Hematopoietic multipotent progenitor cell treated with erythropoietin and hydrocortisone succinate and interleukin-3 and kit ligand, for 8 days (in vitro differentiated cells): ENCODE measurements at regions not wholly inside any gene's neighbourhood (a gene's known extent, or its start where the extent isn't known, plus 50 kb on each side); places are given as distances from the start of the nearest gene placed in this dataset.

Experiments
- DNase-seq: peaks from one replicate; pipeline ENCODE4 v3.0.0-alpha.2; 2015

- no peak for DNase-seq
Observed at GRCh38 chr6:74690365-74690764, 515.5 kb downstream of the COL12A1 start.

DNA sequence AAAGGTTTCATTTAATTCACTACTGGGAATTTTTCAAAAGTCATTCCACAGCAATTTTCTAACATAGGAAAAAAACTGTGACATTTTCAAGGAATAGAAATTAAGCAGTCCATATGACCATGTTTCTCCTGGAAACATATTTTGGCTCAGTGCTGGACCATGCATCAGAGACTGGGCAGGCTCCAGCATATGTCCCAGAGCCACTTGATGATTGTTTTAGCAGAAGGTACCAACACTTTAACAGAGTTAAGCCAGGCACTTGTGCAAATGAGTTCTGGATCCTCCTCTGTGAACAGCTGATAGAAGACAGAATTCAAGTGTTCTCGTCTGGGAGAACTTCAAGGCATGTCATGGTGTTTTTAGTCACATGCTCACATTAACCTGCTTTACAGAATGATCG is 516.3 kb downstream of the COL12A1 start:
- DNase-seq: no peak

DNA sequence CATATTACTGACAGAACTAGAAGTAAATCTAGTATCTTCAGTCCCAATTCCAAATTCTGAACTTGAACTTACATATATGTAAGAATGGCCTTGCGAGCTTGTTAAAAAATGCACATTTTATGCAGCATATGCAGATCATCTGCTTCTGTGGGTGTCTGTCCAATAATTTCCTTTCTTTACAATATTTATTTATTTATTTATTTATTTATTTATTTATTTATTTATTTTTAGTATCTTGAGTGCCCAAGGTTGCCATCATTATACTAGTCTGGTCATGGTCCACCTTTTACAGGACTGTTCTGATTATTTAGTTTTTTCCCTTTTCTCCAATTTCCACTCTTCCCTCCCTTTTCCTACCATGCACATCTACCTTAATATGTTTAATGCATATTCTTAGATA is 528.4 kb downstream of the COL12A1 start:
- no peak for DNase-seq

GRCh38 chr6:74676906-74677305 is 528.9 kb downstream of the COL12A1 start:
- DNase-seq: no peak

GRCh38 chr6:74674377-74674776 is 531.5 kb downstream of the COL12A1 start:
- DNase-seq: no peak

GRCh38 chr6:74671558-74672025 is 534.3 kb downstream of the COL12A1 start:
- DNase-seq: no peak

GRCh38 chr6:74658391-74658790 is 547.5 kb downstream of the COL12A1 start:
- no peak for DNase-seq

DNA sequence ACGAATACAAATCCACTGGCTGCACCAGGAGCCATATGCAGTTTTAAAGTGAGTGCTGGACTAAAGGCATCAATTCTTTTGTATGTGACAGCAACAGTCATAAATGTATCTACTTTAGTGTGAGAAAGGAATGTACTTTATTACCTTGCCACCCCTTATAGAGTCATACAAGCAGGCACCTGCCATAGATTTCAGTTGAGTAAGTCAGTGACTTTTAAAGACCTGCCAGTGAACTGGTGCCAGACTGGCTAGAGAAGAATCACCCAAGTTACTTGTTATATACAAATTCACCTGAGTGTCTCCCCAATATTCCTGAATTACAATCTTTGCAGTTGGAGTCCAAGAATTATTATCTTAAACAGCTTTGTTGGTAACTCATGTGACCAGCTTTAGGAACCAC is 547.9 kb downstream of the COL12A1 start:
- no peak for DNase-seq

DNA sequence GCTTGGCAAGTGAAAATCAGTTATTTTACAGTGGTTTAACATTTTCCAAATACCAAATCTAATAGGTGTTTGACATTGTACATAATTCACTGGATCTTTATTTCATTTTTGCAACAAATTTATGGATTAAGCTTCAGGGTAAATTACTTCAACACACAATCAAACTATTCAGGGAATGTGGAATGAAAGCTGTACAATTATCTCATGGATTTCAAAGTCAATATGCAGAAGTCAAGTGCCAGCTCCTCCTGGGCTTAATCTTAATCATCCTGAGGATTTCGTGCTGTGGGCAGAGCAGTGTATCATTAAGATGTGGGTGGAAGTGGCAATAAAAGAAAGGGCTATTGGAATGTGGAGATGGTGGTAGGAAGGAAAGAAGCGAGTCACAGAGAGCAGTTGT is 548.8 kb downstream of the COL12A1 start:
- DNase-seq: no peak

GRCh38 chr6:74656453-74656852 is 549.4 kb downstream of the COL12A1 start:
- DNase-seq: no peak

DNA sequence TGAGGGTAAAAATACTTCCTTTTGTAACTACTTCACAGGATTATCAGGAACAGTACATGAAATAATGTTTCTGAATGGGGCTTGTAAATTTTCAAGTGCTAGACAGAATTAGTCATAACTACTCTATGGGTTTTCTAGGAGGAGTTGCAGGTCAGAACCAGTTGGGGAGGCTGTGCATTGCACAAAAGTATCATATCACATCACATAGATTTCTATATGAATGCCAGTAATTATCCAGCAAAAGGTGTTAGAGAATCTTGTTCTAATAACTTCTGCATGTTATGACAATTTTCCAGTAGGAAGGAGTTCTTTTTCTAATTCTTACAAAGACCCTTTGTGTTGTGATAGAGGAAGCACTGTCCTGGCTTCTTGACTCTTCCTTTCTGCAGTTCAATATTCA is 551.6 kb downstream of the COL12A1 start:
- no peak for DNase-seq

DNA sequence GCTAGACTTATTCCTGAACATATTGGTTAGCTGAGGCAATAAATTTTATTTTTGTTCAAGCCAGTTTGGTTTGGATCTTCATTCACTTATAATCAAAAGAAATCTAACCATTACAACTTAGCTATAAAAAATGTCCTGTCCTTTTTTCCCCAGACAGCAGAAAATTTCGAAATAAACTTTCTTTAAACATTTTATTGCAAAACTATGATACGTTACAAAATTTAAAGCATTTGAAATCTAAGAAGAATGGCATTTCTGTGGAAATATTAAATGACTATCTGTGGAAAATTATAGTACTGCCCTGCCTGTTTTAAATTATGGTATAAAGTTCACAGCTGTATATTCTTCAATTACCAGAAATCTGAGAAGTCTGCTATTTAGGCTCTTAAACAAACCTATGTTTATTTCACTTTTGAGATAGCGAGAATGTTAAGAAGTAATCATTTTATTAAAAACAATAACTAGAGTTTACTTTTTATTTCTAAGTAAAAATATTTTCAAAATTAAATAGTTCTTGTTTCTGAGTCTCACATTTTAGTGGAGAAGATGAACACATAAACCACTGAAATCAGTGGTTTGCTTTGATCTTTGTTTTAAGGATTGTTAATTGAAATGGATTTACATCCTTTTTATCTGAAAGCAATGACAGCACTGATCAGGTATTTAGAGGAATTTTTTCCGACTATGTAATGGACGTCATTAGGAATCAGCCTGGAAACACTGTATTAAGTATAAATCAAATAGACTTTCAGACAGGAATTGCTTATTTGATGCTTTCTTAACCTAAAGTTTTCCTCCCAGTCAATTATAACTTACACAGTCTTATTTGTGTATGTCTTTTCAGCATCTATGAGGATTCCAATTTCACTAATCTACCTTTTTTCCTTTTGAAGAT is 553.7 kb downstream of the COL12A1 start:
- no peak for DNase-seq

GRCh38 chr6:74650668-74651067 is 555.2 kb downstream of the COL12A1 start:
- DNase-seq: no peak

- DNase-seq: no peak
Observed at GRCh38 chr6:74646461-74646860, 559.4 kb downstream of the COL12A1 start.

DNA sequence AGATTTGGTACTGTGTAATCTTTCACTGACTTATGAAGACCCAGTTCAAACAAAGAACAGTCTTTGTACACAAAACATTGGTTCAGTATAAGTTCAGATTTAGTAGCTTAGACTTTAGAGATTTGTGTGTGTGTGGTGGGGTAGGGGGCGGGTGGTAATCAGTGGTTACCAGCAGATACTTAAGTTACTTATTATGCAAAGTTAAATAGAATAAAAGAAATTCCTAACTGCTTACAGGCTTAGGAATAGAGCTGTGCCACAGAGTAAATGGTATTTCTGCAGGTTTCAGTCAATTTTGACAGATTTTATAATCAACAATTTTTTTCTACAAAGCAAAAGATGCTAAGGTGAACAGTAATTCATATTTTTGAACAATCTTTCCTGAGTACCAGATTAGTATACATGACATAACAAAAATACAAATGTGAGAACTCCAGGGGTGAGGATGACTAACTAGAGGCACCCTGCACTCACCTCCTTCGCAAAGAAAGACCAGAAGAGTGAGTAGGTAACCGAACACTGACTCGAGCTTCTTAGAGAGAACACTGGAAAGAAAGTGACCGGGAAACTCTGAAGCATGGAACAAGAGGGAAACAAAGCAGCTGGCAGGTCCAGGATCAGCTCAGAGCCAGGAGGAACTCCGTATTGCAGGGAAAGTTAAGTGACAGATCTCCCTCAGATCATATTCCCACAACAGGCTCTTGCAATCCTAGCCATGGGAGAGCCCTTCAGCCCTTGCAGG is 560.6 kb downstream of the COL12A1 start:
- DNase-seq: no peak

DNA sequence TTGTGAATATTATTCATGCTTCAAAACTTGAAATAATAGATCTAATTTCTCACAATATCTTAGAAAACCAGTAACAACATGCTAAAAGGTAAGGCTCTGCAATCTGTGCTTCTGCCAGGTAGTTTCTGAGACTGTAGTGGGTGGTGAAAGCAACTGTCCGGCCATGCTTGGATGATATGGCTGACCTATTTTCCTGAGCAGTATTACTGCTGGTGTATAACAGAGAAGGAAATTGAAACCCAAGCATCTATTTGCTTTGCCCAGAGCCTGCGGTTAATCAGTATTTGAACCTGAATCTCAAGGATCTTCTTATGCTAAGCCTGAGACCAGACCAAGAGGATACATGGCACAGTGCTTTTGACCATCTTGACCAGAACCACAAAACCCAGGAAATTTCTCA is 563.8 kb downstream of the COL12A1 start:
- DNase-seq: no peak

DNA sequence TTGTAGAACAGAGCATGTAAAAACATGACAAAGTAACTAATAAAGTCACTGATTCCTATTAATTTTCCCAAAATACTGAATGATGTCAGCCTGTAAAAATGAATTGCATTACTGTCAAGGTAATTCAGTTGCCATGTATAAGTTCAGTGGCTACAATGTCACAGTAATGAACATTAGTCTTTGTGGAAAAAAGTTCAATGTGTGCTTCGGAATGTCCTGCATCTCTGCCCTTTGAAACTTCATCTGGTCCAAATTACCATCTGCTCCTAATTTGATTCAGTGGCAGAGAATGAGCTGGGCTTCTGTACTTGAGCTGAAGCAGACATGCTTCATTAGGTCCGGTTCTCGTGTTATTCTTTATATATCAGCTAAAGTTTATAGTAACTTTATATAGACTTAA is 567.4 kb downstream of the COL12A1 start:
- no peak for DNase-seq

DNA sequence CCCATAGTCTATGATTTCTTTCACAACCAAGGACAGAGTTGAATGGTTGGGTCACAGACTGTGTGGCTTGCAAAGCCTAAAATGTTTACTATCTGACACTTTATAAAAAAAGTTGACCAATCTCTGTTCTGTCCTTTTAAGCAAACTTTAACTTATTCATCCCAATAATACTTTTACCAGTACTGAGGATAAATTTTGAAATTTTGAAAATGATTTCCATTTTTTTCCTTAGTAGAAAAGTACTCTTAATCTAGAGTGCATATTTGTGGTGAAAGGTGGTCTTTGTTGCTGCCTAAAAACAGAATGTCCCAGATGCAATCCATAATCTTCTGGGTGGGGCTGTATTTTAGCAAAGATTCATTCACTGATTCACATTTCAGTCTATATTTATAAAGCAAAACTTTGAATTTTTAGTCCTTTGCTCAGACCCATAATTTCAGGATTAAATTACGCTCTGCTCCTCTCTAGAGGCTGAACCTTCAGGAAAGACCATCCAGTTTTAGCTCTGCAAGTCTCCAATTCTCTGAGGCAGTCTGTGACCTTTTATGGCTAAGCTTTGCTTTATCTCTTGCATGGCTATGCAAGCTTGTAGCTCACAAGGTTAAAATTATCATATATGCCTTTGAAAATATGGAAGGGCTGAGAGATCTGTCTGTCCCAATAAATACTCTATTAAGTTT is 573.5 kb downstream of the COL12A1 start:
- DNase-seq: no peak

GRCh38 chr6:74631564-74631963 is 574.3 kb downstream of the COL12A1 start:
- DNase-seq: no peak

GRCh38 chr6:74626288-74626687 is 579.6 kb downstream of the COL12A1 start:
- no peak for DNase-seq

DNA sequence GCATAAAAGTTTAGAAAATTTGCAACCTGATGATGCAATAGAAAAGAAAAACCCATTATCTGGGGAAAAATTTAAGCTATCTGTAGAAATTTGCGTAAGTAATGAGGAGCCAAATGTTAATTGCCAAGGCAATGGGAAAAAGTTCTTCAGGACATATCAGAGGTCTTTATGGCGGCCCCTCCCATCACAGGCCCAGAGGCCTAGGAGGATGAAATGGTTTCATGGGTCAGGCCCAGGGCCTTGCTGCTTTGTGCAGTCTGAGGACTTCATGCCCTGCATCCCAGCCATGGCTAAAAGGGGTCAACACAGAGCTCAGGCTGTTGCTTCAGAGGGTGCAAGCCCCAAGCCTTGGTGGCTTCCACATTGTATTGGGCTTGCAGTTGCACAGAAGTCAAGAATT is 582.8 kb downstream of the COL12A1 start:
- DNase-seq: no peak

DNA sequence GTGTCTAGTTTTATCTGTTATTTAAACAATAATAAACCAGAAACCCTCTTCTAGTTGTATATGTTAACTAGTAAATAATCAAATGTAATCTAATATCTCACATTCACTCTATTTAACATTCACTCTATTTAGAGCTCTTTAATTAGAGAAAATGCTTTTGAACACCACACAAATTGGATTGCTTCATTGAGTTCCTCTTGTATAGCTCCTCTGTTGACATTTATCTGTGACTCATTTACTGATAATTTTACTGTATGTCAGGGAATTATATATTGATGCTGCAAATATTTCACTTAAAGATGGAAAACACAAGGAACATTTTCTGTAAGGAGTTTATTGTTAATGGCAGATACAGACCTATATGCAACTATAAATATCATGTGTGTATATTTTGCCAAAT is 594.6 kb downstream of the COL12A1 start:
- DNase-seq: no peak

- no peak for DNase-seq
Observed at GRCh38 chr6:74610352-74610751, 595.5 kb downstream of the COL12A1 start.

GRCh38 chr6:74609871-74610270 is 596.0 kb downstream of the COL12A1 start:
- no peak for DNase-seq
